Fibroblast of villous mesenchyme (primary cell): ENCODE measurements at regions not wholly inside any gene's neighbourhood (a gene's known extent, or its start where the extent isn't known, plus 50 kb on each side); places are given as distances from the start of the nearest gene placed in this dataset.
"Not testable (repeated sequence)": the region's sequence is repeated elsewhere in the genome, so short reads cannot be mapped to it uniquely, and the experiment has no call there.

ENCODE experiments used
- DNase-seq: peaks from one replicate; pipeline ENCODE4 v3.0.0-alpha.2; 2010; ENCODE audit warnings: low read depth
- H3K4me3 ChIP-seq: 2 replicates; pipeline ENCODE4 v1.5.1; 2011; ENCODE audit warnings: low read depth, mild to moderate bottlenecking, low read length
- CTCF ChIP-seq: IDR thresholded peaks from 2 replicates; pipeline ENCODE4 v1.5.1; 2012; ENCODE audit warnings: low read depth, mild to moderate bottlenecking, low read length; ENCODE audit not compliant: insufficient read depth

GRCh38 chr12:46516933-46517578, 144.5 kb upstream of the SLC38A2 start:
- no peak for TF ChIP-seq CTCF
- no peak for DNase-seq
- H3K4me3 ChIP-seq = no peak overlapping the region

DNA sequence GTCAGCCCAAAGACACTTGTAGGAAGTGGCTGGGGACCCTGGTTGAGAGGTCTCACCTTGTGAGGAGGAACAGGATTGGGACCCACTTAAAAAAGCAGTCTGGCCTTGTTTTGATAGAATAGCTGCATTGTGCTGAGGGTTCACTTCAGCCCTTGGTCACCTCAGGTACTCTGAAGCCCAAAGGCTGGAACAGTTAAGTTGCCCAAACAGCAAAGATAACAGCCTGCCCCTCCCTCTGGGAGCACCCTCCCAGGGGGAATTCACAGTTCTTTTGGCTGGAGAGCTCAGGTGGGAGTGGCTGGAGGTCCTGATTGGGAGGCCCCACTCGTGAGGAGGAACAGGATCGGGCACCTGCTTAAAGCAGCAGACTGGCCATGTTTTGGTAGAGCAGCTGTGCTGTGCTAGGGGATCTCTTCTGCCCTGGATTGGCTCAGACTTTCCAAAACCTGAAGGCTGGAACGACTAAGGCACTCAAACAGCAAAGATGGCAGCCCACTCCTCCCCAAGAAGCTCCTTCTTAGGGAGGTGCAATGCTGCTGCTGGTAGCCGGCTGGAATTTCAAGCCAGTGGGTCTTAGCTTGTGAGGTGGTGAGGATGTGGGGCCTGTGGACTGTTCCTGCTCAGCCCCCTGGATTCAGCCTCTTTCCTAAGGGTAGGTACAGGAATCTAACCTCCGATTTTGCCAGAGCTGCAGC, 143.8 kb upstream of the SLC38A2 start:
- TF ChIP-seq CTCF = no peak
- DNase-seq = no peak
- no peak overlapping the region for H3K4me3 ChIP-seq

DNA sequence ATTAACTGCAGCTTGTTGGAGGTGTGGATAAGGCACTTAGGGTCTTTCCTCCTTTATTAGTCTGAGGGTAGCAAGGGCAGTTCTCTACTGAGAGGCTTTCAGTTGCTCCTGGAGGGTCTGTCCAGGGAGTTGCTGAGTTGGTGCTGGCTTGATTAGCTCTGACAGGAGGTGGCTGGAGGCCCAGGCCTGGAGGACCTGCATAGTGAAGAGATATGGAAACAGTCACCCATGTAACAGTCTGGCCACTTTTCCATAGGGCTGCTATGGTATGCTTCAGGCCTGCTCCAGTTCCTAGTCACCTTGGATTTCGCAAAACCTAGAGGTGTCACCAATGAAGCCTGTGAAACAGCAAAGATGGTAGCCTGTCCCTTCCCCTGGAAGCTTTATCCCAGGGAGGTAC, 143.3 kb upstream of the SLC38A2 start:
- no peak overlapping the region for H3K4me3 ChIP-seq
- no peak for DNase-seq
- TF ChIP-seq CTCF = no peak

DNA sequence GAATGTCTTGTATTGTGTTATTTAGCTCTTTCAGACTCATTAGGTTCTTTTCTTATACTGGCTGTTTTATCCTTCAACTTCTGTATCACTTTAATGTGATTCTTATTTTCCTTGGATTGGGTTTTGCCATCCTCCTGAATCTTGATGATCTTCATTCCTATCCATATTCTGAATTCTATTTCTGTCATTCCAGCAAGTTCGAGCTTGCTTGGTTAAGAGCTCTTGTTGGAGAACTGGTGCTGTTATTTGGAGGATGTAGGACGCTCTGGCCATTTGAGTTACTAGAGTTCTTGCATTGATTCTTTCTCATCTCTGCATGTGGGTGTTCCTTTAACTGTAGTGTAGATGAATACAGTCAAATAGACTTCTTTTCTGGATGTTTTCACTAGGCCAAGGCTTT, 142.3 kb upstream of the SLC38A2 start:
- no peak overlapping the region for H3K4me3 ChIP-seq
- TF ChIP-seq CTCF = no peak
- no peak for DNase-seq

DNA sequence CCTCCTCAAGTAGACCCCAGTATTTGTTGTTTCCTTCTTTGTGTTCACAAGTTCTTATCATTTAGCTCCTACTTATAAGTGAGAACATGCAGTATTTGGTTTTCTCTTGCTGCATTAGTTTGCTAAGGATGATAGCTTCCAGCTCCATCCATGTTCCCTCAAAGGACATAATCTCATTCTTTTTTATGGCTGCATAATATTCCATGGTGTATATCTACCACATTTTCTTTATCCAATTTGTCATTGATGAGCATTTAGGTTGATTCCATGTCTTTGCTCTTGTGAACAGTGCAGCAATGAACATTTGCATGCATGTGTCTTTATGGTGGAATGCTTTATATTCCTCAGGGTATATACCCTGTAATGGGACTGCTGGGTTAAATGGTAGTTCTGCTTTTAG, 137.7 kb upstream of the SLC38A2 start:
- H3K4me3 ChIP-seq, DNase-seq: not testable (repeated sequence)

- no peak overlapping the region for H3K4me3 ChIP-seq
- DNase-seq = no peak
- no peak for TF ChIP-seq CTCF
Observed at GRCh38 chr12:46509135-46509534, 136.6 kb upstream of the SLC38A2 start.

DNA sequence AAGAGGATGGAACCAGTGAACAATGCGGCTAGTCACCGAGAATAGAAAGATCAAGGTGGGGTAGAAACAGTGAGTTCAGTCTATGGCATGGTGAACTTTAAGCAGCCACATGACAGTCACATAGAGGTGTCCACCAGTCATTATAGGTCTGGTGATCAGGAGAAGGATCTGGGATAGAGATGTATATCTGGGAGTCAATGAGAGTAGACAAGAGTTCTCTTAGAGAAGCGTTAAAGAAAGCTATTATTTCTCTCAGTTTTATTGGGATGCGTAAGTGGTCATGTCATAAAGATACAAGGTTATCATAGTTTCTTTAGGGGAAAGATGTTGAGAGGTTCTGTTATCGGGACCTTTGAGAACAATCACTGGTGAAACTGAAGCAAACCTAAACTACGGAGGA, 136.1 kb upstream of the SLC38A2 start:
- no peak overlapping the region for H3K4me3 ChIP-seq
- DNase-seq = no peak
- TF ChIP-seq CTCF = no peak
